ENCODE measurements at regions not wholly inside any gene's neighbourhood (a gene's known extent, or its start where the extent isn't known, plus 50 kb on each side); places are given as distances from the start of the nearest gene placed in this dataset.

DNA sequence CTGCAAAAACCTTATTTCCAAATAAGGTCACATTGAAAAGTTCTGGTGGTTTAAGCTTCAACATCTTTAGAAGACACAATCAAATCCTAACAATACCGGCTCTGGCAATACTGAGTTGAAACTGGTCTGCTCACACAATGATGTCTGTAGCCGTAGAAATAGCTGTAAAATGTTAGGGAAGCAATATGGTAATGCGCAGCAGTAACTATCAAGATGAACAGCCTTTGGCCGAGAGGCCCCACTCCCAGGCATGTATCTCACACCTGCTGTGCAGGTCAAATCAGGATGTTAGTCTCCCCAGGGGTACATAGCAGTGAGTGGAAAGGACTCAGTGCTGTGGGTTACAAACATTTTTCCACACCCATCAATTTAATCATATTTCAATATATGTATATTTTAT is 207.1 kb downstream of the KATNAL1 start:
- H3K4me3 ChIP-seq (ENCODE audit: low read length) = no peak overlapping the region
- no peaks in the 10 kb centered on the region for H4K20me1 ChIP-seq (ENCODE audit: insufficient read depth, low read length)

DNA sequence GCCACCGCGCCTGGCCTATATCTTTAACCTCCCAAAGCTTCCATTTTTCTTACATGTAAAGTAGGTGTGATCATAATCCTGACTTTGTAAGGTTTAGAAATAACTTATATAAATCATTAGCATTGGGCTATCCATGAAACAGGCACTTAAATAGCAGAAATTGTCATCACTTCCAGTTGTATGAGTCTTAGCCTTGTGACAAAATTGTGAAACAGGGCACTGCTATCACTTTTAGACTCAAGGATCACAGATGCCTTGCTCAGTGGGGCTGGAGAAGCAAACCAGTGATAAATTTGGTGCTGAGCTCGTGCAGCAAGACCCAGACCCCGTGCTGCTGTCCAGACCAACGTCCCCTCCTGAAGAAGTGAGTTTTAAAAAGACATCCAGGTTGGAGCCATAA is 209.7 kb downstream of the KATNAL1 start:
- Histone ChIP-seq H3K79me2 (ENCODE audit: low read length) (no peaks in the 10 kb centered on the region), H2AFZ (ENCODE audit: low read depth, low read length) (no peak overlapping the region), H3K9ac (ENCODE audit: low read length) (no peak overlapping the region), H3K4me2 (ENCODE audit: low read length) (no peak overlapping the region), H3K4me1 (ENCODE audit: low read length) (no peaks in the 10 kb centered on the region), H3K36me3 (replicated peaks; ENCODE audit: low read depth, low read length) (no peaks in the 10 kb centered on the region), H3K4me3 (ENCODE audit: low read length) (no peak overlapping the region), H3K9me3 (ENCODE audit: insufficient read depth, low read length) (no peaks in the 10 kb centered on the region), H4K20me1 (ENCODE audit: insufficient read depth, low read length) (no peaks in the 10 kb centered on the region), H3K27ac (ENCODE audit: low read length) (no peak overlapping the region), H3K27me3 (ENCODE audit: low read depth, low read length) (no peaks in the 10 kb centered on the region)
- TF ChIP-seq EZH2phosphoT487 (IDR thresholded peaks at IDR 0.05; ENCODE audit: low read depth) = no peak
- TF ChIP-seq, protein P1, sequence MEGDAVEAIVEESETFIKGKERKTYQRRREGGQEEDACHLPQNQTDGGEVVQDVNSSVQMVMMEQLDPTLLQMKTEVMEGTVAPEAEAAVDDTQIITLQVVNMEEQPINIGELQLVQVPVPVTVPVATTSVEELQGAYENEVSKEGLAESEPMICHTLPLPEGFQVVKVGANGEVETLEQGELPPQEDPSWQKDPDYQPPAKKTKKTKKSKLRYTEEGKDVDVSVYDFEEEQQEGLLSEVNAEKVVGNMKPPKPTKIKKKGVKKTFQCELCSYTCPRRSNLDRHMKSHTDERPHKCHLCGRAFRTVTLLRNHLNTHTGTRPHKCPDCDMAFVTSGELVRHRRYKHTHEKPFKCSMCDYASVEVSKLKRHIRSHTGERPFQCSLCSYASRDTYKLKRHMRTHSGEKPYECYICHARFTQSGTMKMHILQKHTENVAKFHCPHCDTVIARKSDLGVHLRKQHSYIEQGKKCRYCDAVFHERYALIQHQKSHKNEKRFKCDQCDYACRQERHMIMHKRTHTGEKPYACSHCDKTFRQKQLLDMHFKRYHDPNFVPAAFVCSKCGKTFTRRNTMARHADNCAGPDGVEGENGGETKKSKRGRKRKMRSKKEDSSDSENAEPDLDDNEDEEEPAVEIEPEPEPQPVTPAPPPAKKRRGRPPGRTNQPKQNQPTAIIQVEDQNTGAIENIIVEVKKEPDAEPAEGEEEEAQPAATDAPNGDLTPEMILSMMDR (IDR thresholded peaks at IDR 0.05; ENCODE audit: low read depth, low read length) = no peak

More for the DNA sequence above, 207.1 kb downstream of the KATNAL1 start:
- TF ChIP-seq, protein P1 (IDR thresholded peaks at IDR 0.05; ENCODE audit: low read depth, low read length) = no peak
- no peak for TF ChIP-seq EZH2phosphoT487 (IDR thresholded peaks at IDR 0.05; ENCODE audit: low read depth)
- Histone ChIP-seq H3K9ac (ENCODE audit: low read length) (no peak overlapping the region), H3K79me2 (ENCODE audit: low read length) (no peaks in the 10 kb centered on the region), H3K27ac (ENCODE audit: low read length) (no peak overlapping the region), H3K9me3 (ENCODE audit: insufficient read depth, low read length) (no peaks in the 10 kb centered on the region), H3K27me3 (ENCODE audit: low read depth, low read length) (peaks cover 5% of the 10 kb centered on the region), H3K4me2 (ENCODE audit: low read length) (no peak overlapping the region), H2AFZ (ENCODE audit: low read depth, low read length) (no peak overlapping the region), H3K4me1 (ENCODE audit: low read length) (peaks cover 7% of the 10 kb centered on the region; the same call in 1 of the 2 replicates), H3K36me3 (replicated peaks; ENCODE audit: low read depth, low read length) (no peaks in the 10 kb centered on the region)

DNA sequence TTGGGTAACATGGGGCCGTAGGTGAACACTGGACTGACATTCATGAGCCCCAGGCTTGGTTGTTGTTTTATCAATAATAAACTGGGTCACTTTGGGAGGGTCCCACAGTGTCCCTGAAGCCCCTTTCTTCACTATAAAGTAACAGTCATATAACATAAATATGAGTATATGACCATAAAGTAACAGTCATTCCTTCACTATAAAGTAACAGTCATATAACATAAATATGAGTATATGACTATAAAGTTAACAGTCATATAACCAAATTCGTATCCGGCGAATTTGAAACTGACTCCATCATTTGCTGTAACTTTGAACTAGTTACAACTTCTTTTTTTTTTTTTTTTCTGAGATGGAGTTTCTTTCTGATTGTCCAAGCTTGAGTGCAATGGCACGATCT is 210.3 kb downstream of the KATNAL1 start:
- Histone ChIP-seq H3K79me2 (ENCODE audit: low read length) (no peaks in the 10 kb centered on the region), H3K36me3 (replicated peaks; ENCODE audit: low read depth, low read length) (no peaks in the 10 kb centered on the region), H3K9me3 (ENCODE audit: insufficient read depth, low read length) (no peaks in the 10 kb centered on the region), H3K4me2 (ENCODE audit: low read length) (no peak overlapping the region), H3K4me1 (ENCODE audit: low read length) (no peaks in the 10 kb centered on the region), H3K27me3 (ENCODE audit: low read depth, low read length) (no peaks in the 10 kb centered on the region), H3K4me3 (ENCODE audit: low read length) (no peak overlapping the region), H3K9ac (ENCODE audit: low read length) (no peak overlapping the region), H2AFZ (ENCODE audit: low read depth, low read length) (no peak overlapping the region), H3K27ac (ENCODE audit: low read length) (no peak overlapping the region), H4K20me1 (ENCODE audit: insufficient read depth, low read length) (no peaks in the 10 kb centered on the region)
- TF ChIP-seq EZH2phosphoT487 (IDR thresholded peaks at IDR 0.05; ENCODE audit: low read depth) = no peak
- TF ChIP-seq, protein P1 (IDR thresholded peaks at IDR 0.05; ENCODE audit: low read depth, low read length) = no peak

DNA sequence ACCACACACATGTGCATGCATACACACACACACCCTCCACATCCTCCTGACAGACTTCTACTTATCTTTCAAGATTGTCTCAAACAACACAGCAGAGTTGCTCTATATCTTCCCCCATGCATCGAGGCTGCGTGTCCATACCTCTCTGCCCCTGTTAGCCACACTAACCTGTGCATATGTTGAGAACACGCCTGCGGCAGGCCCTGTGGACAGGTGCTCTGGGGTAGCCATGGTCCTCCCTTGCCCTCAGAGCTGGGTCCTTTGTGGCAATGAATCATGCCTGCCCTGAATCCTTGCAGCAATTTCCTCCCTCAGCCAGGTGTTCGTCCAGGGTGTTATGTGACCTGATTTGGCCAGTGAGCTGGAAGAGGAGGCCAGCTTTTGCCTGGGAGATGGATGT is 213.3 kb downstream of the KATNAL1 start:
- Histone ChIP-seq H3K27me3 (ENCODE audit: low read depth, low read length) (no peaks in the 10 kb centered on the region), H3K4me3 (ENCODE audit: low read length) (no peak overlapping the region), H4K20me1 (ENCODE audit: insufficient read depth, low read length) (no peaks in the 10 kb centered on the region), H3K4me2 (ENCODE audit: low read length) (no peak overlapping the region), H3K9me3 (ENCODE audit: insufficient read depth, low read length) (no peaks in the 10 kb centered on the region), H2AFZ (ENCODE audit: low read depth, low read length) (no peak overlapping the region), H3K27ac (ENCODE audit: low read length) (no peak overlapping the region), H3K36me3 (replicated peaks; ENCODE audit: low read depth, low read length) (no peaks in the 10 kb centered on the region), H3K9ac (ENCODE audit: low read length) (no peak overlapping the region), H3K79me2 (ENCODE audit: low read length) (no peaks in the 10 kb centered on the region), H3K4me1 (ENCODE audit: low read length) (peaks cover 12% of the 10 kb centered on the region)
- TF ChIP-seq, protein P1 (IDR thresholded peaks at IDR 0.05; ENCODE audit: low read depth, low read length) = no peak
- no peak for TF ChIP-seq EZH2phosphoT487 (IDR thresholded peaks at IDR 0.05; ENCODE audit: low read depth)
